Stimulated activated CD4-positive, alpha-beta T cell treated with anti-CD3 and anti-CD28 coated beads, Interleukin-12 subunit alpha, Interleukin-12 subunit beta, amount 100 ng/mL, for 48 hours (primary cell): ENCODE measurements at regions not wholly inside any gene's neighbourhood (a gene's known extent, or its start where the extent isn't known, plus 50 kb on each side); places are given as distances from the start of the nearest gene placed in this dataset.

Source experiments
- DNase-seq, 3 donors: peaks; one replicate each; pipeline ENCODE4 v3.0.0-alpha.2; 2020; ENCODE audit warnings: low read depth in 2 of 3, low spot score in 1 of 3

GRCh38 chr7:88515301-88515700 lies 208.6 kb upstream of the STEAP4 start:
- DNase-seq = no peak

- DNase-seq = no peak
Observed at GRCh38 chr7:88509341-88509740, 202.6 kb upstream of the STEAP4 start.

DNA sequence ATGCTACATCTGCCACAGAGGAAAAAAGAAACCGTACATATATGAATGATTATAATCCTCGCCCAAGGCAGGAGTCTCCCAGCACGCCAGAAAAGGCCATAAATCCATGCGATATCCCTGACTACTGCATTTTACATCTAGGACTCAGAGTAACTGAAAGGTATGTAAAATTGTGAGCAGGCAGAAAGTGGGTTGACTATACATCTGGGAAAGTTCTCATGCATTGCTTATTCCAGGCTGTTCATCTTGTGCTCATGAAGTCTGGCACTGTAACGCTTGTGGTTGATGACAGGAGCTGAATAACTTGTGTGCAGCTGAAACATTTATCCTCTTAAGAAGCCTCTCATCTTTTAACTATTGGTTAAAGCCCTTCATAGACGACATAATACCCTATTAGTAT lies 193.4 kb upstream of the STEAP4 start:
- DNase-seq = no peak

- no peak for DNase-seq
Observed at GRCh38 chr7:88495881-88496725, 189.4 kb upstream of the STEAP4 start.

DNA sequence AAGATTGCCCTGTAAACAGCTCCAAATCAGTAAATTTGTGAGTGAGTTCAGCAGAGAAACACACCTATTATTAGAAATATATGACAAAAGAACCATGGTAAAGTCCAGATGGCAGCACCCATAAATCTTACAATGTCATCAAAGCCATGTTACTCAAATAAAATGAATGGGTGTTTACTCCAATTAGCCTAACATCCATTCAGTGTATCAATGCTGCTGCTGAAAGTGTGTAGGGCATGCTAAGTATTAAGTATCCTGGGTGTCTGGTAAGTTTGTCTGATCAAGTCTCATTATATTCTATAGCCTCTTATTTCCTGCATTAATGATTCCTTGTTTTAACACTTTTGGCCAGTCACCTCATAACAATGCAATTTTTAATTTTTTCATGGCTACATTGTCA lies 185.5 kb upstream of the STEAP4 start:
- no peak for DNase-seq

- no peak for DNase-seq
Observed at GRCh38 chr7:88490874-88491273, 184.2 kb upstream of the STEAP4 start.

DNA sequence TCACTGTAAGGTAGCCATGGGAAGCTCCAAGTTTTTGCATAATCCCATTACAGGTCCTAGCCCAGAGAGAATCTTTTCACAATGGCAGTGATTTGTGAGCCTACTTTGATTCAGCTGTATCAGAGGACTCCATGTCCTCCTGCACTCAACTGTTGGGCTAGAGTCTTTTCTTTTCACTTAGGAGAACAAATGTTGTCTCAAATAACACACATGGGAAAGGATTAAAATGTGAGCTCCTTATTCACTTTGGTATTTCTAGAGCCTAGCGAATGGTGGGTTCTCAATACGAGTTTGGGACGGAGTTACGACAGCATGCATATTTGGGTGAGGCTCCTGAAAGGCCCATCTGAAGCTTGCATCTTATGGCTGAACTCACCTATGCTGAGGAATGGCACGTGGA lies 183.5 kb upstream of the STEAP4 start:
- DNase-seq = no peak

DNA sequence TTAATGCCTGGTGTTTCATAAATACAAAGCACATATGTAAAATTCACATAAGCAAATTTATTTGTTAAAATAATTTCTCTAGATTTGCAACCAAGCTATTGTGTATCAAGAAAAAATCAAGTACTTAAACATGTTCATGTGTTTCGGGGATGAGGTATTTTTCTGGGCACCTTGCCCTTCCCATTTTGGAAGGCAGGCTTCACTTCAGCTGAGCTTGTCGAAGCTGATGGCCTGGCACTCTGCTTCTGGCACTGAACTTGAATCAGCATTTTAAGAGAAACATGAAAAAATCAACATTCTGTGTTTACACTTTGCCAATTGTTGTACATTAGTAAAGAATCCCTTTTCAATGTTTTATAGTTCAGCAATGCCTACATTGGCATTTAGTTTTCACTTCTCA lies 179.1 kb upstream of the STEAP4 start:
- DNase-seq = no peak

- no peak for DNase-seq
Observed at GRCh38 chr7:88484551-88484950, 177.9 kb upstream of the STEAP4 start.

DNA sequence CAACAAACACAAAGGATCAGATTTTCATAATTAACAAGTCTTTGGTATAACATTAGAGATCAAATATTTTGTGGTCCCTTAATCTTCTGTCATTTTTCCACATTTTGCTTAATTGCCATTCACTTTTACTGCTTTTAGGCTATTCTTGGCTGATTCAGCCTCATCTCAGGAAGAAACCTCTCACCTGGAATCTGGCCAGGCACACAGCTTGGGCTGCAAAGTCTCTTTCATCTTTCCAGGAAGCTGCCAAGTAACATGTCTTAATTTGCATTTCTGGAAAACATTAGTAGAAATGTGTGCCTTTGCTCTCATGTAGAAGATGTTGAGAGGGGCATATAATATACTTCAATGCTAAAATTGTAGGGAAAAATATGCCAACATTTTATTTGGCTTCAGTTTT lies 174.2 kb upstream of the STEAP4 start:
- no peak for DNase-seq

- DNase-seq = no peak
Observed at GRCh38 chr7:88480271-88480670, 173.6 kb upstream of the STEAP4 start.

- no peak for DNase-seq
Observed at GRCh38 chr7:88477976-88478375, 171.3 kb upstream of the STEAP4 start.

DNA sequence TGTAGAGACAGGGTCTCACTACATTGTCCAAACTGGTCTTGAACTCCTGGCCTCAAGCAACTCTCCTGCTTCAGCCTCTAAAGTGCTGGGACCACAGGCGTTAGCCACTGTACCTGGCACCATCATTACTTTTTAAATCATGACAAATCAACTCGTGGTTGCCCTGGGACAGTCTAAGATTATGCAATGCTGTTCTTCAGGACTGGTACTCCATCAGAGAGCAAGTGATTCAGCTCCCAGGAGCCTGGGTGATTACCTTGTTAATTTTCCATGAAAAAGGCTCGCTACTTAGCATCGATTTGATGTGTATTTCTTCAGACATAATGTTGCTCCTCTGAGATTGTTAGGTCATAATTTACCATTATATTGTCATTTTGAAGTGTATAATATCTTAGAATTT lies 158.9 kb upstream of the STEAP4 start:
- no peak for DNase-seq

DNA sequence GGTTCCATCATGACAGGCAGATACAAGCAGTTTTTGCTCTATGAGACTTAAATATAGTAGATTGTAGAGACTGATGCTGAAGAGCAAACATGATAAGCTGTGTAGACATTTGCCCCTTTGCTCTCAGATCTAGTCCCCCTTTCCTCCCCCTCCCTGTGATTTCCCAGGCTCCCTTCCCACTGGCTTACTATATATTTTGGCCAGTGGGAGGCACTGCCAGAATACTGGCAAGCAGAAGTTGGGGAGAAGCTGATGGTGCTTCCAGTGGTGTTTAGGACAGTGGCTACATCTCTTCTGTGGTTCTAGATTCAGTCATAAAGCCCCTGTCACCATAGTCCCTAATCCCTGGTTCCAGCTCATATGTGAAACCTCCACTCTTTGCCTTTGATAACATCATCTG lies 156.1 kb upstream of the STEAP4 start:
- DNase-seq = no peak

GRCh38 chr7:88460650-88461049 lies 154.0 kb upstream of the STEAP4 start:
- no peak for DNase-seq

DNA sequence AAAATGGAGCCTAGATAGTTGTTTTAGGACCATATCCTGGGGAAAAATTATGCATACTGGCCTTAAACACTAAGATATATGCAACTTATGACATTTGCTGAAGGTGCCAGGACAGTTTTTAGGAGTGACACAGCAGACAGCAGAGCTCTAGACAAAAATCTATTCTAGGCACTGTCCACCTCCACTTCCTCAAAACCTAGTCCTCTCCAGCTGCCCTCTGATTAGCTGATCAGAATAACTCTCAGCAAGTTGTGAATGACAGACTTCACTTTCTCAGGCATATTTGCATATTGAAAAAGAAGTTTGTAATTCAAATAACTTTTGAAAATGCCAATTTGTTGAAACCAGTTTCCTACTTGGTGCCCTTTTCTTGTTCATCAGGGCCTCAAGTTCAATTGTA lies 152.3 kb upstream of the STEAP4 start:
- DNase-seq = no peak

- no peak for DNase-seq
Observed at GRCh38 chr7:88458279-88458678, 151.6 kb upstream of the STEAP4 start.

DNA sequence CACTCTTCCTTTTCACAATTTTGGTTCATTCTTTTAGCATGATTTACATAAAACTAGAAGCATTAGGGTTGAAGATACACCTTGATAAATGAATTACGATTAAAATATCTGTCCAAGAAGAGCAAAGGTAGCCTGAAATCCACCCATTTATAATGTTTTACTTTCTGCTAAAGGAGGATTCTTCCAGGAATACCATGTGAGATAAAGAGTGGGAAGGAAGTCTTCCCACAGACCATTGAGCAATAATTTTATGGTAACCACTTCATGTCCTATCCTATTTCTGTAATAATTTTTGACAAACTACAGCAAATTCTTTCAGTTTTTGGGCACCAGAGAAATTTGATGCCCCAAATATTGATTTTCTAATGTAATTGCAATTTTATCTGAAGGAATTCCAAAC lies 150.6 kb upstream of the STEAP4 start:
- no peak for DNase-seq

DNA sequence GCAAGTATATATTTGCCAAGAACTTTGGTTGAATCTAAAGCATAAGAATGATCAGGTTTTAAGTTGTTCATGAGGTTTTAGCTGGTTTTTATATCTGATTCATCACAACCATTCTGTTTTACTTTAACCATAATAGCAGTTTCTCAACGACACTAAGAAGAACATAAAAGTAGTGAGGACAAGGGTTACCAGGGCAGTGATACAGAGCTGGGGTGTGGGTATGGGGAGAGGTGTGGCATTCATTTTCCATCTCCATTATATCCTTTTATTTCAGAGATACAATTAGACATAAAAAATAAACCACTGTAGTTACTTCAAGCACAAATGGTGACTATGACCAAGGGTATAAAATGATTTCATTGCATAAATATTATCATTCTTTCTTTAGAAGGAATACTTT lies 149.8 kb upstream of the STEAP4 start:
- DNase-seq = no peak

DNA sequence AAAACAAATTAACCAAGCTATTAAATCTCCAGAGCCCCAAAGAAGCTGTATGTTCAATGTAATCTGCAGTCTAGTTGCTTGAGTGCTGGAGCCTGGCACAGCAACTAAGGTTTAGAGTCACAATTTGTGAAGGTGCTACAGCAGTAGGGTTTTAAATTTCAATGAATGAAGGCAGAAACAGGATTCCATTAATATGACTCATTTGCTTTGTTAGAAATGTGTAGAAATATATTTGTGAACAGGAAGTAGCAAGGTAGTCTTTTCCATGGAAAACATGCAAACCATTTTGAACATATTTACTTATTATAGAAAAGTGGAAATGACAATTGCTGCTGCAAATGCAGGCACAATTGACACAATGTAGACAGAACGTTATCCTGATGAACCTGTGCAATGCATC lies 149.0 kb upstream of the STEAP4 start:
- no peak for DNase-seq

- DNase-seq = no peak
Observed at GRCh38 chr7:88452646-88453045, 146.0 kb upstream of the STEAP4 start.

- DNase-seq = no peak
Observed at GRCh38 chr7:88450874-88451273, 144.2 kb upstream of the STEAP4 start.

GRCh38 chr7:88449410-88449809 lies 142.7 kb upstream of the STEAP4 start:
- DNase-seq = no peak
